ENCODE measurements at regions not wholly inside any gene's neighbourhood (a gene's known extent, or its start where the extent isn't known, plus 50 kb on each side); places are given as distances from the start of the nearest gene placed in this dataset.

GRCh38 chr6:50990750-50991446 lies 172.2 kb downstream of the TFAP2B start:
- Histone ChIP-seq H3F3A (ENCODE audit: insufficient read depth, low read length, poor library complexity, severe bottlenecking) (no peaks in the 10 kb centered on the region), H3K9me2 (ENCODE audit: insufficient read depth, low read length) (no peaks in the 10 kb centered on the region), H3K9ac (ENCODE audit: low read length) (no peak overlapping the region), H3K36me3 (ENCODE audit: insufficient read depth, low read length) (no peaks in the 10 kb centered on the region), H2AFZ (ENCODE audit: low read depth, low read length) (no peak overlapping the region), H3K27ac (ENCODE audit: low read length) (no peak overlapping the region), H3K27me3 (ENCODE audit: insufficient read depth, low read depth, low read length) (no peaks in the 10 kb centered on the region), H4K20me1 (ENCODE audit: insufficient read depth) (no peaks in the 10 kb centered on the region), H3K79me2 (replicated peaks; ENCODE audit: insufficient read depth, low read length) (no peaks in the 10 kb centered on the region), H3K4me3 (ENCODE audit: low read length) (no peak overlapping the region), H3K9me3 (ENCODE audit: low read length) (no peaks in the 10 kb centered on the region), H3K4me2 (ENCODE audit: low read length) (no peak overlapping the region)
- no peak for TF ChIP-seq MXI1 (conservative IDR thresholded peaks at IDR 0.05; ENCODE audit: poor library complexity, severe bottlenecking)
- no peak for TF ChIP-seq POLR2AphosphoS5 (IDR thresholded peaks at IDR 0.05)
- TF ChIP-seq RAD21 (conservative IDR thresholded peaks at IDR 0.05), result no peak
- no peak for TF ChIP-seq EP300 (conservative IDR thresholded peaks at IDR 0.05; ENCODE audit: poor library complexity, severe bottlenecking)
- TF ChIP-seq EZH2 (IDR thresholded peaks at IDR 0.05; ENCODE audit: borderline replicate concordance, insufficient read depth, low read length, poor library complexity, severe bottlenecking), result no peak
- TF ChIP-seq REST (IDR thresholded peaks at IDR 0.05; ENCODE audit: borderline replicate concordance), result no peak
- TF ChIP-seq TAF1 (IDR thresholded peaks at IDR 0.05; ENCODE audit: low read depth), result no peak
- TF ChIP-seq, protein P1, sequence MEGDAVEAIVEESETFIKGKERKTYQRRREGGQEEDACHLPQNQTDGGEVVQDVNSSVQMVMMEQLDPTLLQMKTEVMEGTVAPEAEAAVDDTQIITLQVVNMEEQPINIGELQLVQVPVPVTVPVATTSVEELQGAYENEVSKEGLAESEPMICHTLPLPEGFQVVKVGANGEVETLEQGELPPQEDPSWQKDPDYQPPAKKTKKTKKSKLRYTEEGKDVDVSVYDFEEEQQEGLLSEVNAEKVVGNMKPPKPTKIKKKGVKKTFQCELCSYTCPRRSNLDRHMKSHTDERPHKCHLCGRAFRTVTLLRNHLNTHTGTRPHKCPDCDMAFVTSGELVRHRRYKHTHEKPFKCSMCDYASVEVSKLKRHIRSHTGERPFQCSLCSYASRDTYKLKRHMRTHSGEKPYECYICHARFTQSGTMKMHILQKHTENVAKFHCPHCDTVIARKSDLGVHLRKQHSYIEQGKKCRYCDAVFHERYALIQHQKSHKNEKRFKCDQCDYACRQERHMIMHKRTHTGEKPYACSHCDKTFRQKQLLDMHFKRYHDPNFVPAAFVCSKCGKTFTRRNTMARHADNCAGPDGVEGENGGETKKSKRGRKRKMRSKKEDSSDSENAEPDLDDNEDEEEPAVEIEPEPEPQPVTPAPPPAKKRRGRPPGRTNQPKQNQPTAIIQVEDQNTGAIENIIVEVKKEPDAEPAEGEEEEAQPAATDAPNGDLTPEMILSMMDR (IDR thresholded peaks at IDR 0.05; ENCODE audit: poor library complexity, severe bottlenecking), result no peak
- TF ChIP-seq SMC3 (conservative IDR thresholded peaks at IDR 0.05; ENCODE audit: poor library complexity), result no peak

DNA sequence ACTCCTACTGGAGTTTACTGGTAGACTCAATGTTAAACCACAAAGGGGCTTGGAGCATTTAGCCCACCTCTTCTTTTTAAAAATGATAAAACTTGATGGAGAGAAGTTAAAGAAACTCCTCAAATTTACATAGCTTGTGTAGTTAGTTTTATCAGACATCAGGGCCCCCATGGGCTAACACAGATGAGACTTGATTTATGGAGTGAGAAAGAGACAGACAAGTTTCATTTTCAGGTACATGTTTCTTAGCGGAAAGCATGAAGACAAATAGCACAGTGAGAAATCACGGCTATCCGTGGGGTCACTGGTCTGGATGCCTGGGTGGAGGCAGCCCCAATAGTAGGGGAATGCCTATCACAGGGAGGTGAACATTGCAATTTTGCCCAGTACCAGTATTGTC lies 173.6 kb downstream of the TFAP2B start:
- Histone ChIP-seq H3K4me3 (ENCODE audit: low read length) (no peak overlapping the region), H3K9ac (ENCODE audit: low read length) (no peak overlapping the region), H3K9me3 (ENCODE audit: low read length) (no peaks in the 10 kb centered on the region), H3K36me3 (ENCODE audit: insufficient read depth, low read length) (no peaks in the 10 kb centered on the region), H3K27ac (ENCODE audit: low read length) (no peak overlapping the region), H3K79me2 (replicated peaks; ENCODE audit: insufficient read depth, low read length) (no peaks in the 10 kb centered on the region), H3K9me2 (ENCODE audit: insufficient read depth, low read length) (no peaks in the 10 kb centered on the region), H4K20me1 (ENCODE audit: insufficient read depth) (no peaks in the 10 kb centered on the region), H3F3A (ENCODE audit: insufficient read depth, low read length, poor library complexity, severe bottlenecking) (no peaks in the 10 kb centered on the region), H2AFZ (ENCODE audit: low read depth, low read length) (no peak overlapping the region), H3K4me2 (ENCODE audit: low read length) (no peak overlapping the region), H3K27me3 (ENCODE audit: insufficient read depth, low read depth, low read length) (no peaks in the 10 kb centered on the region)
- no peak for TF ChIP-seq POLR2AphosphoS5 (IDR thresholded peaks at IDR 0.05)
- no peak for TF ChIP-seq SMC3 (conservative IDR thresholded peaks at IDR 0.05; ENCODE audit: poor library complexity)
- TF ChIP-seq RAD21 (conservative IDR thresholded peaks at IDR 0.05), result no peak
- no peak for TF ChIP-seq REST (IDR thresholded peaks at IDR 0.05; ENCODE audit: borderline replicate concordance)
- no peak for TF ChIP-seq EP300 (conservative IDR thresholded peaks at IDR 0.05; ENCODE audit: poor library complexity, severe bottlenecking)
- no peak for TF ChIP-seq EZH2 (IDR thresholded peaks at IDR 0.05; ENCODE audit: borderline replicate concordance, insufficient read depth, low read length, poor library complexity, severe bottlenecking)
- no peak for TF ChIP-seq MXI1 (conservative IDR thresholded peaks at IDR 0.05; ENCODE audit: poor library complexity, severe bottlenecking)
- TF ChIP-seq, protein P1 (IDR thresholded peaks at IDR 0.05; ENCODE audit: poor library complexity, severe bottlenecking), result no peak
- no peak for TF ChIP-seq TAF1 (IDR thresholded peaks at IDR 0.05; ENCODE audit: low read depth)

All from neural cell (in vitro differentiated cells).